GM23338 (cell line): ENCODE measurements at regions not wholly inside any gene's neighbourhood (a gene's known extent, or its start where the extent isn't known, plus 50 kb on each side); places are given as distances from the start of the nearest gene placed in this dataset.

Experiments used
- CREB1 ChIP-seq: fragments of 250-450 bp; sonication (Bioruptor Pico); IDR thresholded peaks from 2 replicates; pipeline ENCODE4 v1.5.0; 2020; ENCODE audit warnings: low read depth, mild to moderate bottlenecking, moderate library complexity
- EZH2 ChIP-seq: fragments of 200-600 bp; sonication (generic); IDR thresholded peaks from one replicate; pipeline ENCODE4 v1.8.0; 2017; ENCODE audit warnings: antibody characterized with exemption, mild to moderate bottlenecking, low read depth; ENCODE audit not compliant: unreplicated experiment
- EZH2phosphoT487 ChIP-seq: fragments of 200-600 bp; sonication (generic); IDR thresholded peaks from one replicate; pipeline ENCODE4 v1.8.1; 2018; ENCODE audit warnings: antibody characterized with exemption; ENCODE audit not compliant: unreplicated experiment
- JUNB ChIP-seq: IDR thresholded peaks from one replicate; pipeline ENCODE4 v1.6.1; 2016; ENCODE audit warnings: antibody characterized with exemption; ENCODE audit not compliant: unreplicated experiment
- POLR2AphosphoS5 ChIP-seq: IDR thresholded peaks from 2 replicates; pipeline ENCODE4 v1.6.1; 2016; ENCODE audit warnings: antibody characterized with exemption, low read depth
- REST ChIP-seq: IDR thresholded peaks from one replicate; pipeline ENCODE4 v1.6.1; 2018; ENCODE audit warnings: antibody characterized with exemption; ENCODE audit not compliant: unreplicated experiment
- ZNF114 ChIP-seq: fragments of 250-450 bp; sonication (Bioruptor Pico); IDR thresholded peaks from 2 replicates; pipeline ENCODE4 v1.5.0; 2020; ENCODE audit warnings: mild to moderate bottlenecking, moderate library complexity
- ZNF331 ChIP-seq: fragments of 250-450 bp; sonication (Bioruptor Pico); IDR thresholded peaks from 2 replicates; pipeline ENCODE4 v1.5.0; 2020; ENCODE audit warnings: low read depth, mild to moderate bottlenecking, moderate library complexity
- TF ChIP-seq, protein P1 (sequence below), 2 experiments: fragments of 200-600 bp in 1 of 2; sonication (generic) in 1 of 2; conservative IDR thresholded peaks; 2 replicates each; pipeline versions ENCODE4 v1.5.1 to v1.6.1; 2016 to 2017; ENCODE audit warnings: antibody characterized with exemption in 2 of 2, low read depth in 2 of 2, mild to moderate bottlenecking in 2 of 2, moderate library complexity in 1 of 2

DNA sequence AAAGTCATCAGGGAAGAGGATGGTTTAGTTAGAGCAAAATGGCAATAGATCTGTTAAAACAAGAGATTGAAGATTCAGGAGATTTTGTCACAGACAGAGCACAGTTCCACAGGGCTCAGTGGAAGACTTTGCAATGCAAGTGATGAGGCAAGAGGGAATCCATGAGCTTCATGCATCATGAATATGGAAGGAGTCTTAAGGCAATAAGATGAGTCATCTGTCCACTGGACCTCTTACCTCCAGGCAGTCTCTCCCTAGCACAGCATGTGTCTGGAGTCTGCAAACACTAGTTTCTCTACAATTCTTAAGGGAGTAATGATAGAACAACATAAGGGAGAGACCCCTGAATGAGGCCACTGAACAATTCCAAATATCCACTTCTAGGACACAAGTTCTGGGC is 245.7 kb downstream of the NXPE2 start:
- TF ChIP-seq POLR2AphosphoS5 (no peak), REST (no peak), EZH2 (no peak), JUNB (no peak), CREB1 (CRISPR knock-in tag) (no peak), ZNF331 (CRISPR knock-in tag) (no peak), ZNF114 (no peak), EZH2phosphoT487 (no peak)
- TF ChIP-seq, protein P1, sequence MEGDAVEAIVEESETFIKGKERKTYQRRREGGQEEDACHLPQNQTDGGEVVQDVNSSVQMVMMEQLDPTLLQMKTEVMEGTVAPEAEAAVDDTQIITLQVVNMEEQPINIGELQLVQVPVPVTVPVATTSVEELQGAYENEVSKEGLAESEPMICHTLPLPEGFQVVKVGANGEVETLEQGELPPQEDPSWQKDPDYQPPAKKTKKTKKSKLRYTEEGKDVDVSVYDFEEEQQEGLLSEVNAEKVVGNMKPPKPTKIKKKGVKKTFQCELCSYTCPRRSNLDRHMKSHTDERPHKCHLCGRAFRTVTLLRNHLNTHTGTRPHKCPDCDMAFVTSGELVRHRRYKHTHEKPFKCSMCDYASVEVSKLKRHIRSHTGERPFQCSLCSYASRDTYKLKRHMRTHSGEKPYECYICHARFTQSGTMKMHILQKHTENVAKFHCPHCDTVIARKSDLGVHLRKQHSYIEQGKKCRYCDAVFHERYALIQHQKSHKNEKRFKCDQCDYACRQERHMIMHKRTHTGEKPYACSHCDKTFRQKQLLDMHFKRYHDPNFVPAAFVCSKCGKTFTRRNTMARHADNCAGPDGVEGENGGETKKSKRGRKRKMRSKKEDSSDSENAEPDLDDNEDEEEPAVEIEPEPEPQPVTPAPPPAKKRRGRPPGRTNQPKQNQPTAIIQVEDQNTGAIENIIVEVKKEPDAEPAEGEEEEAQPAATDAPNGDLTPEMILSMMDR (conservative IDR thresholded peaks at IDR 0.05; ENCODE audit: low read depth in 2 of 2), result no peak
